Activated CD8-positive, alpha-beta memory T cell treated with anti-CD3 and anti-CD28 coated beads for 1 hour (primary cell): ENCODE measurements at regions not wholly inside any gene's neighbourhood (a gene's known extent, or its start where the extent isn't known, plus 50 kb on each side); places are given as distances from the start of the nearest gene placed in this dataset.
"Not testable (repeated sequence)": the region's sequence is repeated elsewhere in the genome, so short reads cannot be mapped to it uniquely, and the experiment has no call there.

Experiments used
- DNase-seq, 2 donors: peaks; one replicate each; pipeline ENCODE4 v3.0.0-alpha.2; 2020; ENCODE audit warnings: low read depth in 1 of 2; ENCODE audit errors: extremely low read depth in 1 of 2

DNA sequence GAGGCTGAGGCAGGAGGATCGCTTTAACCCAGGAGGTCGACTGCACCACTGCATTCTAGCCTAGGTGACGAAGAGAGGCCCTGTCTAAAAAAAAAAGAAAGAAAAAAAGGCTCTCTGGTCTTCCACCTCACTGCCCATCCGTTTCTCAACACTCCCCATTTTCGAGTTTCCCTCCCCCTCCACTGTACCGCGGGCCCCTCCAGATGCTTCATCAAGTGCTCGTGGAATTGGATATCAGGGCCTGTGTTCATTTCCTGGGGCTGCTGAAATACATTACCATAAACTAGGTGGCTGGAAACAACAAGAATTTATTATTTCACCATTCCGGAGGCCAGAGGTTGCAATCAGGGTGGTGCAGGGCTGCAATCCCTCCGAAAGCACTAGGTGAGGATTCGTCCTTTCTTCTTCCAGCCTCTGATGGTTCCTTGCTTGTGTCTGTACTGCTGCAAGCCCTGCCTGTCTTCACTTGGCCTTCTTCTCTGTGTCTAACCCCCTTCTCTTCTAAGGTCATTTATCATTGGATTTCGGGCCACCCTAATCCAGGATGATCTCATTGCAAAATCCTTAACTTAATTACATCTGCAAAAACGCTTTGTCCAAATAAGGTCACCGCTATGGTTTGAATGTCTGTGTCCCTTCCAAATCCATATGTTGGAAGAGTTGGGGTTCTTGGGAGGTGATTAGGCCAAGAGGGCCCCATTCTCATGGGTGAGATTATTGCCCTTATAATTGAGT is 135.1 kb downstream of the CRLF3 start:
- not testable (repeated sequence) for DNase-seq

DNA sequence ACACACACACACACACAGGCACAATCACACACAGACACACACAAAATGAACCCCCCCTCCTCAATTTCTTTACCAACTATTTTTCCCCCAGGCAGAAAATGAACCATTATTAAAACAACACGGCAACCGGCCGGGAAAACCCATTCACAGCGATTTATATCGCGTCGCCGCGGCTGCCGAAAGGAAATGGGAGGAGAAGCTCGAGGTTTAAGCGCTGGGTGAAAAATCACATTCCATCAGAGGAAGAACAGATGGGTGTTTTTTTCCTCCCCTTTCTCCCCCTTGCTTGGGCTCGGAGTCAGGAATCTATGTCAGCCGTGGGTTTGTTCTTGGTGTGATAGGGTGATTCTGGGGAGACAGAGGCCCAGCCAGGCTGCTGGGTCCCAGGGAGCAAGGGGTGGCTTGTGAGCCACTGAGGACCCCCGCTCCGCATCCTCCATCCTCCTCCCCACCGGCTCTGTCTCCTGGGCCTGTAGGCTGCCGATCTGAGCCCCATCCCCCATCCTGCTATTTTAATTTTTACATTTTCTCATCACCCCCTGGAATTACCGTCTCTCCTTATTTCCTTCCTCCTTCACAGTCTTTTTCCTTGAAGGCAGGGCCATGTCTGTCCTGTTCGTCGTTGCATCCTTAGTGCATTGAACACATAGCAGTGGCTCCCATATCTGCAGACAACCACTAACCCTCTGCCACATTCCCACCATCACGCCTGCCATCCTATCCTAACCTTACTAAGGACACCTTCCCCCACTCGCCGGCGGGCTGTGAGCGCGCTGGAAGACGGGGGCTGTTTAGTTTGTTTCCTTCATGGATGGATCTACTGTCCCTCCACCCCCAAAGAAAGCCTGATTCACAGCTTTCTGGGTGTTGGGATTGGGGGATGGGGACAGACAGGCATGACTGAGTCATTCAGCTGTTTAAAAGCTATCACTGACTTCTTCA is 137.7 kb downstream of the CRLF3 start:
- DNase-seq = not testable (repeated sequence)

DNA sequence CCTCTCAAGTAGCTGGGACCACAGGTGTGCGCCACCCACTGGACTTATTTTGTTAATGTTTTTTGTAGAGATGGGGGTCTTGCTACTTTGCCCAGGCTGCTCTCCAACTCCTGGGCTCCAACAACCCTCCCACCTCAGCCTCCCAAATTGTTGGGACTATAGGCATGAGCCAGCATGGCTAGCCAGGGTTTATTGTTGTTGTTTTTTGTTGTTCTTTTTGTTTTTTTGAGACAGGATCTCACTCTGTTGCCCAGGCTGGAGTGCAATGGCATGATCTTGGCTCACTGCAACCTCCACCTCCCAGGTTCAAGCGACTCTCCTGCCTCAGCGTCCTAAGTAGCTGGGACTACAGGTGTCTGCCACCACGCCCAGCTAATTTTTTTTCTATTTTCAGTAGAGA is 142.2 kb downstream of the CRLF3 start:
- DNase-seq = not testable (repeated sequence)

DNA sequence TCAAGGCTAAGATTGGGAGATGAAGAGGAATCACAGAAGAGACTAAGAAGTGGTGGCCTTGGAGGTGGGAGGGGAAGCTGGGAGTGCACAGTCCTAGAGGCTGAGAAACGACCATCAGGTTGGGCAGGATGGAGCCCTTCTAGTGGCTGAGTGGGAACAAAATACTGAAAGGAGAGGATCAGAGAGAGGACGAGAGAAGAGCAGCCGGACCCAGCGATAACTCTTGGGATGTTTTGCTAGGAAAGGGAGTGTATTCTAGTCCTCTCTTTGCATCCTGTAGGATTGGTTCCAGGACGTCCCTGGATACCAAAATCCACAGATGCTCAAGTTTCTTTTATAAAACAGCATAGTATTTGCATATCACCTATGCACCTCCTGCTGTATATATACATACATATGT is 143.8 kb downstream of the CRLF3 start:
- DNase-seq = not testable (repeated sequence)

DNA sequence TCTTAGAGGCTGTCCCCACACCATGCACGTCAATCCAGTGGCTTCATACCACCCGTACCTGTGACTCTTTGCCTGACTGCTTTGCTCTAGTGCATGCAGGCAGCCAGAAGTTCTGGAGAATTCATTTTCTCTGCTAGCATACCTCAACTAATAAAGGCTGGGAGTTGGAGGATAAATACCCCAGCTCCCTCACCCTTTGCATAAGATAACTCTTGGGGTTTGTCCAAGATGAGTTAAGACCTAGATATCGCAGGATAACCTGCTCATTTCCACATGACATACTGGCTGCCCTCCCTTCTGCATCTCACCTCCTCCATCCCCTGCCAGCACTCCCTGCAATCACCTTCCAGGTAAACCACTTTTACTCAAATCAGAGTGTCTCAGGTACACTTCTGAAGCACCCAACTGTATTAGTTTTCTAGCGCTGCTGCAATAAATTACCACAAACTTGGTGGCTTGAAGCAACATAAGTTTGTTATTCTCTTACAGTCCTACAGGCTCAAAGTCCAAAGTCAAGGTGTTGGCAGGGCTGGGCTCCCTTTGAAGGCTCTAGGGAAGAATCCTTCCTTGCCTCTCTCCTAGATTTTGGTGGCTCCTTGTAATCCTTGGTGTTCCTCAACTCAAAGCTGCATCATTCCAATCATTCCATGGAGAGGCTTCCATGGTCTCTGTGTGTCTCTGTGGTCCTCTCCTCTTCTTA is 146.8 kb downstream of the CRLF3 start:
- no peak for DNase-seq

DNA sequence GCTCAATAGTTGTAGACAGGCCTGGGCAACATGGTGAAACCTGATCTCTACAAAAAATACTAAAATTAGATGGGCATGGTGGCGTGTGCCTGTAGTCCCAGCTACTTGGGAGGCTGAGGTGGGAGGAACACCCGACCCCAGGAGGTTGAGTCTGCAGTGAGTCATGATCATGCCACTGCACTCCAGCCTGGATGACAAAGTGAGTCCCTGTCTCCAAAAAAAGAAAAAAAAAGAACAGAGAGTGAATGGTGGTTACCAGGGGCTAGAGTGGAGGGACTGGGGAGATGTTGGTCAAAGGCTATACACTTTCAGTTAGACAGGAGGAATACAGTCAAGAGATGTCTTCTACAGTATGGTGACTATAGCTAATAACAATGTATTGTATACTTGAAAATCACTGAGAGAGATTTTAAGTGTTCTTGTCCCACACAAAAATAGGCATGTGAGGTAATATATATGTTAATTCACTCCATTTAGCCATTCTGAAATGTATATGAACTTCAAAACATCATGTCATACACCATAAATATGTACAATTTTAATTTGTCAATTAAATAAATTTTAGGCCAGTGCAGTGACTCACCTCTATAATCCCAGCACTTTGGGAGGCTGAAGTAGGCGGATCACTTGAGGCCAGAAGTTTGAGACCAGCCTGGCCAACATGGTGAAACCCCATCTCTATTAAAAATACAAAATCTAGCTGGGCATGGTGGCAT is 148.6 kb downstream of the CRLF3 start:
- not testable (repeated sequence) for DNase-seq

DNA sequence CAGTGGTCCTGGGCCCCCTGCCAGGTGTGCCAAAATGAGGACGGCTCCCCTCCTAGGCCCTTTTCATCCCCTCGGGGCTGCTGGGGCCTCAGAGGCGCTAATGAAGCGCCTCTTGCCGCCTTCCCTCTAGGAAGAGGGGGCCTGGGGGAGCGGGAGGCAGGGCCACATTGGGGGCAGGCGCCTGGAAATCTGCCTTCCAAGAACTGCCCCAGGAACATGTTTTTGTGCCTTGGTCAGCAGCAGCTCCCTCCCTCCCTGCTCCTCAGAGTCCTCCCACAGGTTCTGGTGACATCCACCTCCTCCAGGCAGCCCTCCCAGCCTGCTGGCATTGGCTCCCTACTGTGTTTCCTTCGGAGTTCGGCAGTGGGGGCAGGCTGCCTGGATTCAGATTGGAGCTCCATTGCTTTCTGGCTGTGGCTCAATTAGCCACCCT is 155.3 kb downstream of the CRLF3 start:
- DNase-seq = not testable (repeated sequence)

DNA sequence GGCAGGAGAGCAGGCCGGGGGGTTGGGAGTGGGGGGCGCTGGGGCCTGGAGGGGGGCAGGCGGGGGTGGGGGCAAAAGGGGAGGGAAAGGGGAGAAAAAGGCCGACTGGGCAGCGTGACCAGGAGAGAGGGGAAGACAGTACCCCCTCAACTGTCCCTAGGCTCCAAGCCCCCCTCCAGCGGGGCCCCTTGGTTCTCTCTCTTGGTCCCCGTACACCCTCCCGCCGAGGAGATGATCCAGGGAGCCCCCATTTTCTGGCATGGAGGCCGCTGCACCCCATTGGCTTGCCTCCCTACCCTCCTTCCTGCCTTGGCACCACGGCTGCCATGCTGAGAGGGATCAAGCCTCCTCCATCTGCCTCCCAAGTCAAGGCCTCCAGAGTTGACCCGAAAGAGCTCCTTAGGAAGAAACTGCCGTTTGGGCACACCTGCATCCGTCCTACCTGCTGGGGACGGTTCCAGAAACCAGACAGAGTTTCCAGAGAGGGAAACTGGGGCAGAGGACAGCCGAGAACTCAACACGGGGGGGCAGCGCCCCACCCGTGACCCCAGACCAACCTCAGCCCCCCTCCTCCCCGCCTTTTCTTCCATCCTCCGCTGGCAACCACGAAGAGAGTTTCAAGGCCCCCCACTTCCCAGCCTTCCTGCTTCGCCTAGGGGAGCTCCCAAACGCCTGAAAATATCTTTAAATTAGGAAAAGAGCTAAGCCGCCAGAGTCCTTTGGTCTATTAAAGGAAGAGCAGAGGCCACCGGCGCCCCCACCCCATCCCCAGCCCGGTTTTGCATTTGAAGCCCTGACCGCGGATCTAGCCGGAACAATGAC is 155.9 kb downstream of the CRLF3 start:
- DNase-seq = not testable (repeated sequence)

DNA sequence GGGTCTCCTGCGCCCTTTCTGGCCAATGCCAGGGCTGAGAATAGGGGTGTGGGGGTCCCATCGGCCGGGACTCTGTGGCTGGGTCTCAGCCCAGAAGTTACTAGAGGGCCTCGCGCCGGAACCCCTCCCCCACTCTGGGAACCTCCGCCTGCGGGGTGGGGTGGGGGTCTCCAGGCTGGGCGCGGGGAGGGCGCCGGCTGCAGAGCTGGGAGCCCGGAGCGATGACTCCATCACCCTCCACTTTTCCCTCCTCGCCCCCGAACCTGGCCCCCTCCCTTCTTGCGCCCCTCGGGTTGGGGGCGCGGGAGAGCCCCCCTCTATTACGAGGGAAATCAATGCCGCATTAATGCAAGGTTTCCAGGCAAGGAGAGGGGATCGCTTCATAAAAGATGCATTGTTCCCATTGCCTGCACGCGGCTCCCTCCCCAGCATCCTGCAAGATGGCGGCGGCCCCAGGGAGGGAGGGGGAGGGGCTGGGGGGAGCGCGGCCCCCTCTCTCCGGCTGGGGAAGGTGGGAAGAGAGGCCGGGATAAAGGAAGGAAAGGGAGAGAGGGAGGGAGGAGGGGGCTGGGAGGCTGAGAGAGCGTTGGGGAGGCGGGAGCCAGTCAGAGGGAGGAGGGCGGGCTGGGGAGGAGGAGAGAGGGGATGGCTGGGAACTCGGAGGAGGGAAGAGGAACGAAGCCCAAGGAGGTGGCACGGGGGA is 156.7 kb downstream of the CRLF3 start:
- DNase-seq = not testable (repeated sequence)

DNA sequence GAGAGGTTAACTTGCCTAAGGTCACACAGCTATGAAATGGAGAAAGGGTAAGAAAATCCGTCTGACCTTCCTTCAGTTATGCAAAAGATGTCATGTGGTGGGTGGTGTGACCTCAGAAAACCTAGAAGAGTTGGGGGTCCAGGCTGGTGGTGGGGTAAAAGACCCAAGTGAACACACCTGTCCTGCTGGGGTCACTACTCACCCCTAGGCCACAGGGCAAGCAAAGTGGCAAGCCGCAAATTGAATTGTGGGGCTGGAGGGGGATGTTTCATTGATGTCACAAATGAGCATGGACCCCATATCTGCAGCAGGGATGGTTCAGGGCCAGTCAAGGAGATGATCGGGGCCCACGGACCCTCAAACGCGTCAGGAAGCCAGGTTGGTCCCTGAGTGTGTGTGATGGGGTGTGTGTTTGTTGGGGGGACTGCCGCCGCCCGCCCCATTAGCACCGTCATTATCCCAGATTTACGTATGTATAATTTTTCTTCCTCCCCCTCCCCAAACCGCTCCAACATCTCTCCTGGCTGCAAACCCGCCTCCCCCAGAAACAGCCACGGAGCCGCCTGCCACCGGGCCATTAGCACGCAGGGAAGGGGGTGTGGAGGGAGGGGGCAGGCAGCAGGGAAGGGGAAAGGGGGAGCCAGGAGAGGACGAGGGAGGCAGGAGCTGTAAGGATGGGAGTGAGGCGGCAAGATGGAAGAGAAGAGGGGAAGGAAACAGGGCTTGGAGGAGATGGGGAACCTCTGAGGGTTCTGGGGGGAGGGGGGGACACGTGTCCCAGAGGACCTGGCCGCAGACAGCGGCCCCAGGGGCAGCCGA is 157.4 kb downstream of the CRLF3 start:
- DNase-seq = not testable (repeated sequence)

DNA sequence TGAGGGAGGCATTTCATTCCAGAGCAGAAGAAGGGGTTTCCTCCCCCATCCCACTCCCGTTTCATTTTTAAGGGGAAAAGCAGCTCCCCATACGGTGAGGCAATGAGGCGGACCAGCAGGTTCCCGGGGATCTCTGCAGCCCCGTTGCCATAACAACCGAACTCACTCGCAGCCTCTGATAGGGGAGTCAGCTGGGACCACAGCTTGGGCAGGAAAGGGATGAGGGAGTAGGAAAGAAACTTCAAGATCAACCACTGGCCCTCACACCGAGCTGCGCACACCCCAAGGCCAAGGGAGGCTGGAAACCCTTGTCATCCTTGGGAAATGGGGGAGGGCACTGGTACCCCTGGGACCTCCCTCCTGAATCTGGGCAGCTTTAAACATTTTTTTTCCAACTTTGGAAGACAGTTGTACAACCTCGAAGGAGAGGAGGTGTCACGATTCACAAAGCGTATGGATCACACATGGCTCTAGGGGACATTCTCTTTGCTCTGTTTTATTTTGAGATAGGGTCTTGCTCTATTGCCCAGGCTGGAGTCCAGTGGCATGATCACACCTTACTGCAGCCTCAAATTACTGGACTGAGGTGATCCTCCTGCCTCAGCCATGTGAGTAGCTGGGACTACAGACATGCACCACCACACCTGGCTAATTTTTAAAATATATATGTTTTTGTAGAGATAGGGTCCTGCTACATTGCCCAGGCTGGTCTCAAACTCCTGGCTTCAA is 160.6 kb downstream of the CRLF3 start:
- DNase-seq = not testable (repeated sequence)

DNA sequence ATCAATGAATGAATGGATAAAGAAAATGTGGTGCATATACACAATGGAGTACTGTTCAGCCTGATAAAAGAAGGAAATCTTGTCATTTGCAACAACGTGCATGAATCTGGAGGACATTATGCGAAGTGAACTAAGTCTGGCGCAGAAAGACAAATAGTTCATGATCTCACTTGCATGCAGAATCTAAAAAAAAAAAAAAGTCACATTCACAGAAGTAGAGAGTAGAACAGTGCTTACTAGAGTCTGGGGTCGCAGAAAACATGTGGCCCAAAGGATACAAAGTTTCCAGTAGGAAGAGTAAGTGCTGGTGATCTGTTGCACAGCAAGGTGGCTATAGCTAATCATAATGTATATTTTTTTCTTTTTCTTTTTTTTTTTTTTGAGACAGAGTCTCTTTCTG is 167.3 kb downstream of the CRLF3 start:
- not testable (repeated sequence) for DNase-seq

DNA sequence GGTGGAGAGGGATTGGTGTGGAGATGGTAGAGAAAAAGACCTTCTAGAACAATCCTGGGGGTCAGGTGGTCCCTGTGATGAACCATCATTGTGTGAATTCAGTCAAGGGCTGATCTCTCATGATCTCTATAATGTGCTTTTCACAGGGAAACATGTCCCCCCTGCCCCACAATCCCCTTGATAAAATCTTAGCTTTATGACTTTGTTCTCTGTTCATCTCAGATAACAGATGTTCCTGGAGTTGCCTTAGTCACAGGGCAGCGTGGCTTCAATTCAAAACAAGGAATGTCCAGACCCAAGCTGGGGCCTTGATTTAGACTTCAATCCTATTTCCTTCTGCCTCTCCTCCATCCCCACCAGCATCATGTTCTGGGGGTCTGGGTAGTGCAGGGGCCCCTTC is 171.5 kb downstream of the CRLF3 start:
- not testable (repeated sequence) for DNase-seq

DNA sequence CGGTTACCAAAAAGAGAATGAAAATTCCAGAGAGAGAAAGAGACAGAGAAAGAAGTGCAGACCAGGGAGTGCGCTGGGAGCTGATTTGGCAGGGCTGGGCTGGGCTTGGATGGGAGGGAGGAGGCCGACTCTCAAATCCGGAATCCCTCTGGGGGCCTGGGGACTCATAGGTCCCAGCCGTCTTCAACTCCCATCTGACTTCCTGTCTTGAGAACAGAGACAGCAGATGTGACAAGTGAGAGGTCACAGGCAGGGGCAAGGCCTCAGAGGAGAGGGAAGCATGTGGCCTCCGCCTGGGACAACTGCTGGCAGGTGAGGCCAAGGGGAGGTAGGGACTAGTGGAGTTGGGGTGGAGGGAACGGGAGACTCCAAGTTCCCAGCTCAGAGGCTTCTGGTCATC is 172.9 kb downstream of the GOSR1 start:
- not testable (repeated sequence) for DNase-seq

DNA sequence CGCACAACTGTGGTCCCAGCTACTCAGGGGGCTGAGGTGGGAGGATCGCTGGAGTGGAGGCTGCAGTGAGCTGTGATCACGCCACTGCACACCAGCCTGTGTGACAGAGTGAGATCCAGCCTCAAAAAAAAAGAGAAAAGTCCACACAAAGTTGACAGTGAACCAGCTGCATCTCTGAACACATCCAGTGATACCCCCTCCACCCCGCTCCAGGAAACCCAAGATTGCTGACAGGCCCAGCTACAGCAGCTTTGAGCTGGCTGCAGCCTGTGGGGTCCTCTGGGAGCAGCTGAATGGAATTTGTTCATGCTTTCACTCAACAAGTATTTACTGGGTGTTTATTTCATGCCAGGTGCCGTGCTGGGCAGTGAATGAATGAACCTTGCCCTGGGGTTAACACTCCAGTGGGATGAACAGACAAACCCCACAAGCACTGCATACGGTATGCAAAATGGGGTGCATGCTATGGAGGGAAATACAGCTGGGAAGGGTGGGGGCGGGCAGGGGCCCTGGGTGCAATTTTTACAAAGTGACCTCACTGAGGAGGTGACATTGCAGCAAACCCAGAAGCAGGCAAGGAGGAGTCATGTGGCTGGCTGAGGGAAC is 170.9 kb downstream of the GOSR1 start:
- DNase-seq = not testable (repeated sequence)

DNA sequence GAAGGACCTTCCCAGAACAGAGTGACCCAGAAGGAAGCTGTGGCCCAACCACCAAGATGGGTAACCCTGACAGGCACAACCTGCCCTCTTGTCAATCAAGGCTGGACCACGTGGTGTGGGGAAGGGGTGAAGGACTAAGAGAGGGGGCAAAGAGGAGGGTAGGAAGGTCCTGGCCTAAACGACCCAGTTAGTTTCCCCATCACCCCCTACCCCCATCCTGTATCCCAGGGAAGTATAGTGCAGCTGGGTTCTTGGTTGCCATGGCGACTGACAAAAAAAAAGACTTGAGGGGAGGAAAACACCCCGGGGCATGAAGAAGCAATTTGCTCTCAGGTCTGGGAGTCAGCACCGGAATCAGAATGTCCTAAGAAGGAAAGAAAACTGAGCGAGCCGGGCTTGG is 168.7 kb downstream of the GOSR1 start:
- not testable (repeated sequence) for DNase-seq

DNA sequence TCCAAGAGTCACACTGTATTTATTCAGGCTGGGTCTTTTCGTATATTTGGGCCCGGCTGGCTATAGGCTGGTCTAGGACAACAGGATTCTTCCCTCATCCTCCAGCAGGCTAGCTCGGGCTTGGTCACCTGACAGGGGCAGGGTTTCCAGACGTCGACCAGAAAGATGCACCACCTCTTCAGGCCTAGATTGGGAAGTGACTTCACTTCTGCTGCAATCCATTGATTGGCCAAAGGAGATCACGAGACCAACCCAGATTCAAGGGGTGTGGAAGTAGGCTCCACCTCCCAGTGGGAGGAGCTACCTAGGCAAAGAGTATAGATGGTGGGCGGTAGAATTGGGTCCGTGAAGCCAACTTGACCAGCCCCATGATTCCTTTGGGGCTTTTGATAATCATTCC is 167.5 kb downstream of the GOSR1 start:
- not testable (repeated sequence) for DNase-seq
